Omental fat pad (tissue), 3 donors: ENCODE measurements at regions not wholly inside any gene's neighbourhood (a gene's known extent, or its start where the extent isn't known, plus 50 kb on each side); places are given as distances from the start of the nearest gene placed in this dataset.

ENCODE experiments used
- ATAC-seq: fragments of 150-250 bp; one replicate; pipeline ENCODE4 v1.9.1; 2016; ENCODE audit warnings: mild to moderate bottlenecking, moderate library complexity; ENCODE audit not compliant: low FRiP score
- DNase-seq: peaks from one replicate; pipeline ENCODE4 v3.0.0-alpha.2; 2019; ENCODE audit warnings: low spot score
- TF ChIP-seq, protein P1 (sequence below), 3 donors: fragments of 450-650 bp; IDR thresholded peaks; one replicate each; pipeline ENCODE4 v1.5.1; 2016 to 2017; ENCODE audit warnings: antibody characterized with exemption in 3 of 3, mild to moderate bottlenecking in 3 of 3, moderate library complexity in 2 of 3

GRCh38 chr14:42683707-42684106, 1077.0 kb downstream of the LRFN5 start:
- ATAC-seq (no peak), DNase-seq (no peak)
- TF ChIP-seq, protein P1, sequence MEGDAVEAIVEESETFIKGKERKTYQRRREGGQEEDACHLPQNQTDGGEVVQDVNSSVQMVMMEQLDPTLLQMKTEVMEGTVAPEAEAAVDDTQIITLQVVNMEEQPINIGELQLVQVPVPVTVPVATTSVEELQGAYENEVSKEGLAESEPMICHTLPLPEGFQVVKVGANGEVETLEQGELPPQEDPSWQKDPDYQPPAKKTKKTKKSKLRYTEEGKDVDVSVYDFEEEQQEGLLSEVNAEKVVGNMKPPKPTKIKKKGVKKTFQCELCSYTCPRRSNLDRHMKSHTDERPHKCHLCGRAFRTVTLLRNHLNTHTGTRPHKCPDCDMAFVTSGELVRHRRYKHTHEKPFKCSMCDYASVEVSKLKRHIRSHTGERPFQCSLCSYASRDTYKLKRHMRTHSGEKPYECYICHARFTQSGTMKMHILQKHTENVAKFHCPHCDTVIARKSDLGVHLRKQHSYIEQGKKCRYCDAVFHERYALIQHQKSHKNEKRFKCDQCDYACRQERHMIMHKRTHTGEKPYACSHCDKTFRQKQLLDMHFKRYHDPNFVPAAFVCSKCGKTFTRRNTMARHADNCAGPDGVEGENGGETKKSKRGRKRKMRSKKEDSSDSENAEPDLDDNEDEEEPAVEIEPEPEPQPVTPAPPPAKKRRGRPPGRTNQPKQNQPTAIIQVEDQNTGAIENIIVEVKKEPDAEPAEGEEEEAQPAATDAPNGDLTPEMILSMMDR (IDR thresholded peaks at IDR 0.05): no peak

- TF ChIP-seq, protein P1 (IDR thresholded peaks at IDR 0.05): no peak
Measured at GRCh38 chr14:42676636-42677035, 1070.0 kb downstream of the LRFN5 start.

DNA sequence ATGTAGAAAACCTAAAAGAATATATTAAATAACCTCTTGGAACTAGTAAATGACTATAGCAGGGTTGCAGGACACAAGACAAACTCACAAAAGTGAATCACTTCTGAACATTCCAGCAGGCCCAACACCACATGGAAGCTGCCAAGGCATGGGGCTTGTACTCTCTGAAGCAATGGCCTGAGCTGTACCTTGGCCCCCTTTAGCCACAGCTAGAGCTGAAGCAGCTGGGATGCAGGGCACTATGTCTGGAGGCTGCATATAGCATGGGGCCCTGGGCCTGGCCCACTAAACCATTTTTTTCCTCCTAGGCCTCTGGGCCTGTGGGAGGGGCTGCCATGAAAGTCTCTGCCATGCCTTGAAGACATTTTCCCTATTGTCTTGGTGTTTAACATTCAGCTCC, 1067.3 kb downstream of the LRFN5 start:
- DNase-seq (no peak), ATAC-seq (no peak)
- TF ChIP-seq, protein P1 (IDR thresholded peaks at IDR 0.05): no peak

More at GRCh38 chr14:42676636-42677035, 1070.0 kb downstream of the LRFN5 start:
- DNase-seq (no peak), ATAC-seq (no peak)

DNA sequence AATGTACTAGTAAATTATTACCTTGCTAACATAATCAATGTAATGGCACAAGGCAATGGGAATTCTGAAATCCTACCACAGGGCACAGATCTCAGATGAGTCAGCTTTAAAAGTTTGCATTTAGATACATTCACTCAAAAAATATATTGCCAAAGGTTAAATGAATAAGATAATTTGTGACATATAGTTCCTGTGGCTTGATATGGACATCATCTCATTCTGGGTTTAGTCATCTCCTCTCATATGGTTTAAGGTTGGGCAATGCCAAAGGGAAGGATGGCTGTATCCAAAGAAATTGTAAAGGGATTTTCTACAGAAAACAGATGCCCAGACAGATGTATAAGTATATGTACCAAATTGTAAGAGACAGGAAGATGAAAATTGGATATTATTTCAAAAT, 1065.0 kb downstream of the LRFN5 start:
- DNase-seq (no peak), ATAC-seq (no peak)
- TF ChIP-seq, protein P1 (IDR thresholded peaks at IDR 0.05): no peak

GRCh38 chr14:42665083-42665482, 1058.4 kb downstream of the LRFN5 start:
- TF ChIP-seq, protein P1 (IDR thresholded peaks at IDR 0.05): no peak
- ATAC-seq: no peak
- no peak for DNase-seq

DNA sequence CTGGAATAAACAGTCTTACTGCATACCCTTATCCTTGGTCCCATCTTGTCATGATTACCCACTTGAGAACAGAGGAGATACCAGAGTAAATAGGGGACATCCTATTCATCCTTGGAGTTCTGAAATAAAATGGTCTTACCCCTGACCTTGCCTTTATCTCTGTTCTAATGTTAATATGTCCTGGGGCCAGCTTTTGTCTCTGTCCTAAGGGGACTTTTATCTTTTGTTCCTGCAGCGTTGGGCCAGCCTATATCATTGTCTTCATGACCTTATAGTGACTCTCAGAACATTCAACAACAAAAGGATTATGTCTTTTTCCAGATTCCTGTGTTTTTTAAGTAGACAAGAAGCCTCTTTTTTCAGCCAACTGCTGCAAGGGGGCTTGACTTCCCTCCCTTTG, 1057.5 kb downstream of the LRFN5 start:
- DNase-seq (no peak), ATAC-seq (no peak)
- TF ChIP-seq, protein P1 (IDR thresholded peaks at IDR 0.05): no peak

- no peak for ATAC-seq
- TF ChIP-seq, protein P1 (IDR thresholded peaks at IDR 0.05): no peak
Measured at GRCh38 chr14:42654707-42655106, 1048.0 kb downstream of the LRFN5 start.

More at GRCh38 chr14:42654707-42655106, 1048.0 kb downstream of the LRFN5 start:
- no peak for DNase-seq
